HepG2 (cell line): ENCODE measurements at regions not wholly inside any gene's neighbourhood (a gene's known extent, or its start where the extent isn't known, plus 50 kb on each side); places are given as distances from the start of the nearest gene placed in this dataset.

Experiments used
- ARNTL ChIP-seq: sonication (generic); formaldehyde crosslinking; IDR thresholded peaks from 2 replicates; pipeline ENCODE4 v1.4.0; 2020; ENCODE audit warnings: mild to moderate bottlenecking, missing genetic modification reagents
- CREB3 ChIP-seq: sonication (generic); formaldehyde crosslinking; IDR thresholded peaks from 2 replicates; pipeline ENCODE4 v1.5.0; 2020; ENCODE audit warnings: missing genetic modification reagents
- CTCF ChIP-seq: sonication (generic); formaldehyde crosslinking; IDR thresholded peaks from 2 replicates; pipeline ENCODE4 v1.5.0; 2020; ENCODE audit warnings: mild to moderate bottlenecking, missing genetic modification reagents, moderate library complexity
- FOXK2 ChIP-seq: fragments of 450-650 bp; IDR thresholded peaks from 2 replicates; pipeline ENCODE4 v1.6.1; 2016
- GRHL1 ChIP-seq: sonication (generic); formaldehyde crosslinking; conservative IDR thresholded peaks from 2 replicates; pipeline ENCODE4 v1.8.0; 2022; ENCODE audit warnings: missing genetic modification reagents
- KDM5B ChIP-seq: sonication (generic); formaldehyde crosslinking; IDR thresholded peaks from 2 replicates; pipeline ENCODE4 v1.4.0; 2020; ENCODE audit warnings: missing genetic modification reagents, mild to moderate bottlenecking, borderline replicate concordance
- KLF16 ChIP-seq, 2 experiments: sonication (generic) in 1 of 2; formaldehyde crosslinking in 1 of 2; IDR thresholded peaks; 2 replicates each; pipeline versions ENCODE4 v1.6.1 to v1.8.0; 2016 to 2023; ENCODE audit warnings: missing genetic modification reagents in 2 of 2, missing compliant biosample characterization in 1 of 2
- POLR2A ChIP-seq, 2 experiments: IDR thresholded peaks; 2 replicates each; pipeline ENCODE4 v1.6.1; 2011; ENCODE audit warnings: low read depth in 2 of 2, low read length in 2 of 2, mild to moderate bottlenecking in 1 of 2, moderate library complexity in 1 of 2; ENCODE audit not compliant: insufficient read depth in 1 of 2
- RFX5 ChIP-seq: IDR thresholded peaks from 2 replicates; pipeline ENCODE4 v1.6.1; 2011; ENCODE audit warnings: low read depth, low read length, improper control_type of control experiment
- SMC3 ChIP-seq: IDR thresholded peaks from 2 replicates; pipeline ENCODE4 v1.6.1; 2011; ENCODE audit warnings: low read length, improper control_type of control experiment
- TFDP1 ChIP-seq: IDR thresholded peaks from 2 replicates; pipeline ENCODE4 v1.6.1; 2016; ENCODE audit warnings: missing compliant biosample characterization, missing genetic modification reagents, borderline replicate concordance
- ZKSCAN8 ChIP-seq: IDR thresholded peaks from 2 replicates; pipeline ENCODE4 v1.6.1; 2016; ENCODE audit warnings: borderline replicate concordance, missing genetic modification reagents, missing compliant biosample characterization
- ZUFSP ChIP-seq: sonication (generic); formaldehyde crosslinking; IDR thresholded peaks from 2 replicates; pipeline ENCODE4 v1.9.0; 2021; ENCODE audit warnings: missing genetic modification reagents, mild to moderate bottlenecking, borderline replicate concordance

GRCh38 chr18:41466436-41467160 lies 488.4 kb upstream of the PIK3C3 start:
- TF ChIP-seq SMC3 (no peak), KLF16 (CRISPR knock-in tag; IDR thresholded peaks at IDR 0.05) (no peak), GRHL1 (CRISPR knock-in tag) (no peak), CTCF (CRISPR knock-in tag) (no peak), ZUFSP (CRISPR knock-in tag) (no peak), TFDP1 (no peak), POLR2A (IDR thresholded peaks at IDR 0.05; ENCODE audit: insufficient read depth in 1 of 2, low read depth in 2 of 2, low read length in 2 of 2) (no peak), ARNTL (CRISPR knock-in tag) (no peak), FOXK2 (no peak), CREB3 (CRISPR knock-in tag) (no peak), ZKSCAN8 (no peak), RFX5 (no peak), KDM5B (CRISPR knock-in tag) (no peak)
